ENCODE measurements at regions not wholly inside any gene's neighbourhood (a gene's known extent, or its start where the extent isn't known, plus 50 kb on each side); places are given as distances from the start of the nearest gene placed in this dataset.

GRCh38 chr1:55378582-55378981, 163.4 kb upstream of the USP24 start:
- Histone ChIP-seq H3K27me3 (replicated peaks in 1 of 2; ENCODE audit: control insufficient read depth in 2 of 2, insufficient read depth in 2 of 2, low read length in 1 of 2) (no peaks in the 10 kb centered on the region; a peak in 2 of 4 replicates), H4K20me1 (ENCODE audit: control insufficient read depth, insufficient read depth) (no peaks in the 10 kb centered on the region), H3K4me1 (ENCODE audit: control insufficient read depth, insufficient read depth, low read length) (no peaks in the 10 kb centered on the region), H3K4me3 (no peak overlapping the region), H3K27ac (ENCODE audit: control insufficient read depth, insufficient read depth) (no peak overlapping the region), H2AFZ (ENCODE audit: control insufficient read depth, low read depth, low read length) (no peak overlapping the region), H3K9ac (ENCODE audit: control insufficient read depth, insufficient read depth, low read length) (no peak overlapping the region), H3K4me2 (ENCODE audit: control insufficient read depth, insufficient read depth) (no peak overlapping the region), H3K9me3 (replicated peaks; ENCODE audit: control insufficient read depth, insufficient read depth, low read length) (no peaks in the 10 kb centered on the region), H3K79me2 (ENCODE audit: control insufficient read depth, insufficient read depth, low read length) (no peaks in the 10 kb centered on the region), H3K36me3 (ENCODE audit: control insufficient read depth in 2 of 2, insufficient read depth in 2 of 2, low read length in 1 of 2) (no peaks in the 10 kb centered on the region)
- no peak for FAIRE-seq
- no TSS peak for BruUV-seq (replicated peaks)
- intact Hi-C loops (cut with micrococcal nuclease; ENCODE audit: unreplicated experiment), result loop anchor here (10.0 kb wide), 1 partner anchor 1426 kb away; no protein-coding TSS in a partner anchor
- in situ Hi-C loops (cut with MboI), result loop anchor here (10.0 kb wide), 1 partner anchor 1206 kb away; no protein-coding TSS in a partner anchor
- no peak for TF ChIP-seq CBX3 (IDR thresholded peaks at IDR 0.05; ENCODE audit: borderline replicate concordance, low read depth)
- TF ChIP-seq SMC3 (IDR thresholded peaks at IDR 0.05; ENCODE audit: borderline replicate concordance, low read length), result peak; percentile 46; the same call in 1 of the 2 replicates
- TF ChIP-seq RAD21 (IDR thresholded peaks at IDR 0.05; ENCODE audit: insufficient read depth, low read depth, low read length), result peak; percentile 49
- TF ChIP-seq RUNX3 (IDR thresholded peaks at IDR 0.05; ENCODE audit: low read length), result 0 out of 2 replicates have a peak, but pooled peaks have one; percentile 5
- TF ChIP-seq CTCF (IDR thresholded peaks at IDR 0.05 in 2 of 3, conservative IDR thresholded peaks at IDR 0.05 in 1 of 3; ENCODE audit: control insufficient read depth in 2 of 3, extremely low read depth in 1 of 3, insufficient read depth in 1 of 3, low read depth in 3 of 3, low read length in 3 of 3), result peak; percentile 48 to 60 (median 57)
- peak; percentile 82 for ATAC-seq
- CTCF ChIA-PET, result interaction anchor here (0.6 to 3.7 kb wide), 10 partner anchors 9 to 1331 kb away, joined by 3 to 49 read pairs (median 4); no protein-coding TSS in a partner anchor
- 30% methylated on average over 10 of the region's 10 CpGs for WGBS (ENCODE audit: insufficient coverage, insufficient replicate concordance, low lambda C conversion rate, missing lambda C conversion rate)
- POLR2A ChIA-PET, result interaction anchor here (0.9 kb wide), 1 partner anchor 1206 kb away, joined by 3 read pairs; no protein-coding TSS in a partner anchor
- no peak for DNase-seq (ENCODE audit: low read depth, low spot score)
- SMC1A ChIA-PET (ENCODE audit: uncharacterized antibody, unreplicated experiment), result interaction anchor here (1.0 to 1.9 kb wide), 5 partner anchors 17 to 1331 kb away, joined by 3 to 15 read pairs (median 4); no protein-coding TSS in a partner anchor
- RAD21 ChIA-PET (ENCODE audit: unreplicated experiment), result interaction anchor here (0.6 to 3.6 kb wide), 4 partner anchors 90 to 1206 kb away, joined by 3 to 26 read pairs (median 3); no protein-coding TSS in a partner anchor
